K562 (cell line): ENCODE measurements at regions not wholly inside any gene's neighbourhood (a gene's known extent, or its start where the extent isn't known, plus 50 kb on each side); places are given as distances from the start of the nearest gene placed in this dataset.
A peak's percentile ranks its signal among the peaks of the same experiment; 100 is the strongest.

ENCODE experiments used
- ATAC-seq: fragments of 200-7000 bp; cut with Tn5 transposase; 3 replicates; pipeline ENCODE4 v1.9.1; 2020; ENCODE audit warnings: moderate library complexity
- BruUV-seq: library from RNA; stranded (reverse); fragments of 400-500 nt; replicated peaks from 2 replicates; lab custom pipeline; 2021; lab: Mats Ljungman, UMichigan
- CTCF ChIA-PET: fragments of 300-600 bp; formaldehyde crosslinking; extraction: SDS; loops from one replicate; lab custom pipeline; 2021; ENCODE audit warnings: low intra/inter-chr PET ratio; lab: Yijun Ruan, JAX
- POLR2A ChIA-PET: fragments of 300-600, 350-650 bp; sonication (Branson Sonifier 250); formaldehyde crosslinking; extraction: SDS; loops from one replicate; lab custom pipeline; 2021; ENCODE audit warnings: antibody characterized with exemption, inconsistent platforms; lab: Yijun Ruan, JAX
- DNase-seq, 4 experiments: peaks; one replicate each; pipeline versions ENCODE4 v3.0.0 to v3.0.0-alpha.2; 2011 to 2018; ENCODE audit warnings: low spot score in 3 of 4, mixed read lengths in 3 of 4; ENCODE audit errors: extremely low read depth in 1 of 4
- FAIRE-seq: peaks from 2 replicates; lab custom pipeline; 2011; peaks lifted over from hg19 to GRCh38; lab: Jason Lieb, UNC
- H2AFZ ChIP-seq: 2 replicates; pipeline ENCODE4 v1.6.0; 2011; ENCODE audit warnings: low read depth, low read length, control low read depth, inconsistent platforms
- H3K27ac ChIP-seq: fragments of 200-600 bp; 3 replicates; pipeline ENCODE4 v1.8.0; 2011; ENCODE audit warnings: low read depth, mild to moderate bottlenecking, control low read depth, inconsistent platforms, low read length, moderate library complexity, mixed read lengths; ENCODE audit errors: extremely low read depth
- H3K27me3 ChIP-seq, 2 experiments: fragments of 300-600 bp in 1 of 2; 2 replicates in 1 of 2; 3 replicates in 1 of 2; pipeline versions ENCODE4 v1.6.0 to v1.8.0; 2011; ENCODE audit warnings: inconsistent platforms in 2 of 2, low read length in 2 of 2, mild to moderate bottlenecking in 1 of 2, mixed read lengths in 1 of 2, moderate library complexity in 1 of 2; ENCODE audit not compliant: control insufficient read depth in 2 of 2, insufficient read depth in 2 of 2
- H3K36me3 ChIP-seq: fragments of 300-600 bp; 3 replicates; pipeline ENCODE4 v1.8.0; 2011; ENCODE audit warnings: mild to moderate bottlenecking, low read length, inconsistent platforms; ENCODE audit not compliant: control insufficient read depth, insufficient read depth
- H3K4me1 ChIP-seq, 2 experiments: fragments of 200-600 bp in 1 of 2; replicated peaks in 1 of 2; 2 replicates in 1 of 2; 3 replicates in 1 of 2; pipeline versions ENCODE4 v1.5.1 to v1.8.0; 2011; ENCODE audit warnings: inconsistent platforms in 2 of 2, low read length in 2 of 2, mild to moderate bottlenecking in 1 of 2, mixed read lengths in 1 of 2, moderate library complexity in 1 of 2; ENCODE audit not compliant: control insufficient read depth in 2 of 2, insufficient read depth in 2 of 2
- H3K4me2 ChIP-seq: 2 replicates; pipeline ENCODE4 v1.6.1; 2011; ENCODE audit warnings: low read length, control low read depth, inconsistent platforms, mixed read lengths; ENCODE audit not compliant: insufficient read depth
- H3K4me3 ChIP-seq: fragments of 200-600 bp; sonication (generic), shearing (Covaris generic); 2 replicates; pipeline ENCODE4 v1.5.1; 2016; ENCODE audit warnings: control low read depth, inconsistent platforms
- H3K79me2 ChIP-seq: fragments of 200-600 bp; 3 replicates; pipeline ENCODE4 v1.8.0; 2011; ENCODE audit warnings: low read length, inconsistent platforms; ENCODE audit not compliant: control insufficient read depth, insufficient read depth
- H3K9ac ChIP-seq, 2 experiments: 2 replicates each; pipeline versions ENCODE4 v1.6.0 to v1.6.1; 2011; ENCODE audit warnings: low read depth in 2 of 2, low read length in 2 of 2, control low read depth in 1 of 2, inconsistent platforms in 1 of 2, mild to moderate bottlenecking in 1 of 2, mixed read lengths in 1 of 2; ENCODE audit not compliant: insufficient read depth in 1 of 2
- H3K9me1 ChIP-seq: one replicate; pipeline ENCODE4 v1.6.0; 2011; ENCODE audit warnings: inconsistent platforms, mild to moderate bottlenecking, low read length, moderate library complexity; ENCODE audit not compliant: control insufficient read depth, insufficient read depth
- H3K9me3 ChIP-seq: replicated peaks from 2 replicates; pipeline ENCODE4 v1.5.1; 2011; ENCODE audit warnings: low read depth, low read length, inconsistent platforms; ENCODE audit not compliant: control insufficient read depth, insufficient read depth
- H4K20me1 ChIP-seq: replicated peaks from 2 replicates; pipeline ENCODE4 v1.6.1; 2011; ENCODE audit warnings: low read length, inconsistent platforms, mixed read lengths; ENCODE audit not compliant: control insufficient read depth, insufficient read depth
- ARNT ChIP-seq, 2 experiments: fragments of 450-650 bp; IDR thresholded peaks; 2 replicates each; pipeline ENCODE4 v1.6.1; 2016; ENCODE audit warnings: mild to moderate bottlenecking in 1 of 2
- BHLHE40 ChIP-seq: IDR thresholded peaks from 2 replicates; pipeline ENCODE4 v1.6.1; 2011; ENCODE audit warnings: low read length, improper control_type of control experiment
- CBX8 ChIP-seq: fragments of 200-600 bp; sonication (generic); IDR thresholded peaks from 2 replicates; pipeline ENCODE4 v1.6.1; 2012; ENCODE audit warnings: borderline replicate concordance, mixed run types, low read depth, mild to moderate bottlenecking, moderate library complexity, mixed read lengths, low read length, control low read depth, inconsistent platforms; ENCODE audit not compliant: poor library complexity, severe bottlenecking; ENCODE audit errors: extremely low read depth
- CHAMP1 ChIP-seq: fragments of 450-650 bp; IDR thresholded peaks from 2 replicates; pipeline ENCODE4 v1.6.1; 2016; ENCODE audit warnings: mild to moderate bottlenecking
- FOXK2 ChIP-seq, 2 experiments: fragments of 450-650 bp; IDR thresholded peaks in 1 of 2; conservative IDR thresholded peaks in 1 of 2; 2 replicates each; pipeline ENCODE4 v1.6.1; 2016; ENCODE audit warnings: low read depth in 2 of 2, mild to moderate bottlenecking in 1 of 2
- FOXM1 ChIP-seq, 2 experiments: fragments of 450-650 bp in 1 of 2; sonication (generic) in 1 of 2; formaldehyde crosslinking in 1 of 2; IDR thresholded peaks; 2 replicates each; pipeline versions ENCODE4 v1.6.1 to v1.9.0; 2017 to 2022; ENCODE audit warnings: low read depth in 2 of 2, mild to moderate bottlenecking in 2 of 2, missing genetic modification reagents in 1 of 2, moderate library complexity in 1 of 2
- HDAC8 ChIP-seq: fragments of 450-650 bp; IDR thresholded peaks from 2 replicates; pipeline ENCODE4 v1.6.1; 2016; ENCODE audit warnings: mild to moderate bottlenecking, missing genetic modification characterization, moderate library complexity, missing compliant biosample characterization
- HDGF ChIP-seq: fragments of 450-650 bp; IDR thresholded peaks from 2 replicates; pipeline ENCODE4 v1.6.1; 2016
- ILK ChIP-seq: fragments of 450-650 bp; IDR thresholded peaks from 2 replicates; pipeline ENCODE4 v1.6.1; 2016; ENCODE audit warnings: missing genetic modification characterization, low read depth, mild to moderate bottlenecking, missing compliant biosample characterization, moderate library complexity, borderline replicate concordance
- IRF1 ChIP-seq: sonication (generic); formaldehyde crosslinking; IDR thresholded peaks from 2 replicates; pipeline ENCODE4 v1.8.0; 2022; ENCODE audit warnings: missing genetic modification reagents, mild to moderate bottlenecking, borderline replicate concordance
- MTA3 ChIP-seq: fragments of 450-650 bp; formaldehyde crosslinking; IDR thresholded peaks from 2 replicates; pipeline ENCODE4 v1.6.1; 2017; ENCODE audit warnings: mild to moderate bottlenecking, borderline replicate concordance
- NR3C1 ChIP-seq: sonication (generic); formaldehyde crosslinking; IDR thresholded peaks from 2 replicates; pipeline ENCODE4 v1.8.1; 2022; ENCODE audit warnings: missing genetic modification reagents
- PHF20 ChIP-seq: fragments of 450-650 bp; IDR thresholded peaks from 2 replicates; pipeline ENCODE4 v1.6.1; 2018; ENCODE audit not compliant: partially characterized antibody
- POLR2AphosphoS2 ChIP-seq: IDR thresholded peaks from 2 replicates; pipeline ENCODE4 v1.6.1; 2012; ENCODE audit warnings: low read length, improper control_type of control experiment
- POLR2B ChIP-seq: fragments of 450-650 bp; IDR thresholded peaks from 2 replicates; pipeline ENCODE4 v1.6.1; 2018; ENCODE audit warnings: low read depth; ENCODE audit not compliant: partially characterized antibody
- RFX1 ChIP-seq: fragments of 450-650 bp; IDR thresholded peaks from 2 replicates; pipeline ENCODE4 v1.6.1; 2016; ENCODE audit warnings: mild to moderate bottlenecking, moderate library complexity
- ZNF12 ChIP-seq: sonication (generic); formaldehyde crosslinking; IDR thresholded peaks from 2 replicates; pipeline ENCODE4 v1.4.0; 2020; ENCODE audit warnings: mild to moderate bottlenecking, missing genetic modification reagents
- ZNF444 ChIP-seq: fragments of 250-450 bp; sonication (Bioruptor Pico); IDR thresholded peaks from 2 replicates; pipeline ENCODE4 v1.4.0; 2020; ENCODE audit warnings: mild to moderate bottlenecking, moderate library complexity
- ZSCAN29 ChIP-seq: fragments of 450-650 bp; IDR thresholded peaks from 2 replicates; pipeline ENCODE4 v1.6.1; 2017
- WGBS: fragments of 100-300 bp; shearing (Covaris generic); methylation state at CpG from one replicate; pipeline ENCODE4 v1.1.6; 2016; ENCODE audit warnings: low coverage, mixed read lengths; ENCODE audit not compliant: insufficient coverage; ENCODE audit errors: missing lambda C conversion rate; 5-methylcytosine and 5-hydroxymethylcytosine counted together
- in situ Hi-C: fragments of 300-500 bp; cut with MboI; formaldehyde crosslinking; loops from 4 replicates; pipeline ENCODE4 v1.15.0; 2018; ENCODE audit warnings: inconsistent platforms, mixed read lengths
- intact Hi-C: fragments of 100-400 bp; cut with micrococcal nuclease; formaldehyde crosslinking; loops from 2 replicates; pipeline ENCODE4 v1.14.2; 2022

- TF ChIP-seq CBX8 = no peak
- TF ChIP-seq ZNF444 (CRISPR knock-in tag) = no peak
- TF ChIP-seq RFX1 = no peak
- no peak for TF ChIP-seq IRF1 (CRISPR knock-in tag)
- no peak for TF ChIP-seq MTA3
- TF ChIP-seq ZSCAN29 = no peak
- no peak for TF ChIP-seq BHLHE40
- no peak for TF ChIP-seq POLR2AphosphoS2
- TF ChIP-seq ZNF12 (CRISPR knock-in tag) = no peak
- no peak for TF ChIP-seq HDGF
These were observed 67.2 kb upstream of the SH3BP4 start (continued) for GRCh38 chr2:234884591-234884990.

- in situ Hi-C loops = no loop called here
- Histone ChIP-seq H4K20me1 (no peaks in the 10 kb centered on the region), H3K79me2 (no peaks in the 10 kb centered on the region), H3K9me1 (no peaks in the 10 kb centered on the region), H3K4me2 (peak overlapping the region; percentile 41; the same call in 1 of the 2 replicates), H3K27me3 (no peaks in the 10 kb centered on the region), H3K9ac (no peak overlapping the region), H2AFZ (peak overlapping the region; percentile 63), H3K9me3 (no peaks in the 10 kb centered on the region), H3K27ac (no peak overlapping the region), H3K4me1 (0 out of 5 replicates have a peak, but pooled peaks cover 0 to 4% of the 10 kb centered on the region in 2 experiments), H3K4me3 (no peak overlapping the region), H3K36me3 (no peaks in the 10 kb centered on the region)
- intact Hi-C loops = no loop called here
- ChIA-PET POLR2A (interaction anchor here (1.0 kb wide), 1 partner anchor 12 kb away, joined by 3 read pairs; no protein-coding TSS in a partner anchor), CTCF (interaction anchor here (0.6 kb wide), 1 partner anchor 178 kb away, joined by 3 read pairs; no protein-coding TSS in a partner anchor)
- 0% methylated on average over 8 of the region's 8 CpGs for WGBS
- BruUV-seq = no TSS peak
- FAIRE-seq = peak; percentile 62
- peak; percentile 68 to 97 (median 94) for DNase-seq
- ATAC-seq = peak; percentile 96
- TF ChIP-seq ARNT (IDR thresholded peaks at IDR 0.05) = no peak
- no peak for TF ChIP-seq FOXK2 (conservative IDR thresholded peaks at IDR 0.05 in 1 of 2, IDR thresholded peaks at IDR 0.05 in 1 of 2; ENCODE audit: low read depth in 2 of 2)
- peak; percentile 45 for TF ChIP-seq PHF20
- TF ChIP-seq ILK (tag) = no peak
- no peak for TF ChIP-seq POLR2B
- no peak for TF ChIP-seq NR3C1
- TF ChIP-seq CHAMP1 = no peak
- TF ChIP-seq HDAC8 (tag) = no peak
- TF ChIP-seq FOXM1 (IDR thresholded peaks at IDR 0.05; ENCODE audit: low read depth) = peak; percentile 22; the same call in 1 of the 2 replicates
- TF ChIP-seq FOXM1 (CRISPR knock-in tag; IDR thresholded peaks at IDR 0.05; ENCODE audit: low read depth) = no peak
These were observed 70.2 kb upstream of the SH3BP4 start for GRCh38 chr2:234881413-234882241.
